Stimulated activated CD8-positive, alpha-beta memory T cell treated with anti-CD3 and anti-CD28 coated beads, Interleukin-15, amount 100 ng/mL, for 4 hours (primary cell): ENCODE measurements at regions not wholly inside any gene's neighbourhood (a gene's known extent, or its start where the extent isn't known, plus 50 kb on each side); places are given as distances from the start of the nearest gene placed in this dataset.
"Not testable (repeated sequence)": the region's sequence is repeated elsewhere in the genome, so short reads cannot be mapped to it uniquely, and the experiment has no call there.

Source experiments
- DNase-seq, 2 donors: peaks; one replicate each; pipeline ENCODE4 v3.0.0-alpha.2; 2020; ENCODE audit warnings: low read depth in 2 of 2

DNA sequence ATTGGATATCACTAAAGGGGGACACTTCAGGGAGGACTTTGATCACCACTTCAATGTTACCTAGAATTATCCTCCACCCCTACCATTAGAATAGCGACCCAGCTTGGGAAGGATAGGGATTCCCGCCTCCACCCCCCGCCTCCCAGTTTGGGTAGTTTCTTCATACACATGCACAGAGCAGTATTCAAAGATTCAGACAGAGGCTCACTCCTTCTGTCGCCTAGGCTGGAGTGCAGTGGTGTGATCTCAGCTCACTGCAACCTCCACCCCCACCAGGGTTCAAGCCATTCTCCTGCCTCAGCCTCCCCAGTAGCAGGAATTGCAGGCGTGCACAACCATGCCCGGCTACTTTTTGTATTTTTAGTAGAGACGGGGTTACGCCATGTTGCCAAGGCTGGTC, 1166.1 kb downstream of the TYW1 start:
- no peak for DNase-seq

DNA sequence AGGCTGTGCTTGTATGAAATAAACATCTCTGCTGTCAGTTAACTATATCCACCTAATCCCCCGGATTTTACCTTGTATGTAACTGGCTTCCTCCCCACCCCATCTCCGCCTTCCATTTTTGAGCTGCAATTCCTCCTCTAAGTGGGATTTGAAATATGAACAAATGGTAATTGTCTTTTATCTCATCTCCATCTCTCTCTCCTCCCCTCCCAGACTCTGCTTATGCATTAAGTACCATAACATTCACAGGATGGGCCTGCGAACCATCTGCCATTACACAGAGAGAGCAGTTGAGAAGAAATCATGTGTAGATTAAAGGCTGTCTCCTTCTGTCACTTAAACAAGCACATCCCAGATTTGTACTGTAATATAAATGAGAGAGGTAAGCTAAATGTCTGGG, 1169.9 kb downstream of the TYW1 start:
- no peak for DNase-seq

DNA sequence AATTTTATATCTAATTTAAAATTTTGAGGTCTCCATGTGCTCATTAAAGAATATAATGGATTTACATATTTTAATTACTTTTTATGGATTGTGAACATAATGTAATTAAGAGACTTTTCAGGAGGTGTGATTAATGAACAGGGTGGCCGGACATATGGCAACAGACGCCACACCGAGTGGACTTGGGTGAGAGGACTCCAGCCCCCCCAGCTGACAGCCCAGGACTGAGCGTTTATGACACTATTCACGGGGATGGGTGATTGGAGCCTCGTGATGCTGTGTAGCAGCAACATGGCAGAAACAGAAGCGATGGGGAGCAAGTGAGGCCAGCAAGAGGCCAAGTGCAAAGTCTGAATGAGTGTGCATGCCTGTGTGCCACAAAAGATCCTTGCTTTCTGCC, 1176.9 kb downstream of the TYW1 start:
- no peak for DNase-seq

DNA sequence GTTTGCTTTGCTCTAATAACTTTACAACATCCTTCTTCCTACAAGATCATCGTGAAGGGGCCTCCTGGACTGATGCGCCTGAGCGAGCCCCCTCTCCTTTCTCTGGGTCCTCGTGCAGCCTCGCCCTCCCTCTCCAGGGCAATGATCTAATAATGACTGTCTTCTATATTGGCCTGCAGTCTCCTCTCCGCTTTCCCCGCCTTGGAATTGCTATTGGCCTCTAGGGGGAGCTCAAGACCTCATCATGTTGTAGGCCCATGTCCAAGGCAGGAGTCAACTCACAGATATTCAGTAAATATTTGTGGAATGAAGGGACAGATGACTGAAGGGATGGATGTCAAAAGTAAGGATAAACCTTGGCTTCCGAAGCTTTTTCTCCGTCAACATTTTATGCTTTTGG, 1180.3 kb downstream of the TYW1 start:
- DNase-seq, result no peak

- DNase-seq, result no peak
Observed at GRCh38 chr7:68180761-68181160, 1184.1 kb downstream of the TYW1 start.

DNA sequence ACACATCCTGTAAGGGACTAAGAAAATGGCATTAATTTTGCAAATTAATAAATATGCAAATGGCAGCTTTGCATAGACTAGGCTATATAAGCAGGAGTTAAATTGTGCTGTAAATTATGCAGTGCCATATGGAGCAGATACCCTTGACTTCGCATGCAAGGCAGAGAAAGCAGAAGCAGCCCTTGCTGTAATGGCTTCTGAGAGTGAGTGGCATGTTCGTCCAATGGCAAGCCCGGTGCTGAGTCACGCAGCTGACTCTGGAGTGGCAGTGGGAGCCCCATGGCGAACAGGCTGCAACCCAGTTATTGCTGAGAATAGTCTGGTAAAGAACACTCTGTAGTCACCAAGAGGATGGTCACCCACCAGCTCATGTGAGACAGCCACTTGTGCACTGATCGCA, 1186.5 kb downstream of the TYW1 start:
- DNase-seq, result no peak

GRCh38 chr7:68185631-68186456, 1189.2 kb downstream of the TYW1 start:
- no peak for DNase-seq

- DNase-seq, result no peak
Observed at GRCh38 chr7:68187532-68187931, 1190.9 kb downstream of the TYW1 start.

- no peak for DNase-seq
Observed at GRCh38 chr7:68192941-68193340, 1196.3 kb downstream of the TYW1 start.

- not testable (repeated sequence) for DNase-seq
Observed at GRCh38 chr7:68195642-68196041, 1199.0 kb downstream of the TYW1 start.

DNA sequence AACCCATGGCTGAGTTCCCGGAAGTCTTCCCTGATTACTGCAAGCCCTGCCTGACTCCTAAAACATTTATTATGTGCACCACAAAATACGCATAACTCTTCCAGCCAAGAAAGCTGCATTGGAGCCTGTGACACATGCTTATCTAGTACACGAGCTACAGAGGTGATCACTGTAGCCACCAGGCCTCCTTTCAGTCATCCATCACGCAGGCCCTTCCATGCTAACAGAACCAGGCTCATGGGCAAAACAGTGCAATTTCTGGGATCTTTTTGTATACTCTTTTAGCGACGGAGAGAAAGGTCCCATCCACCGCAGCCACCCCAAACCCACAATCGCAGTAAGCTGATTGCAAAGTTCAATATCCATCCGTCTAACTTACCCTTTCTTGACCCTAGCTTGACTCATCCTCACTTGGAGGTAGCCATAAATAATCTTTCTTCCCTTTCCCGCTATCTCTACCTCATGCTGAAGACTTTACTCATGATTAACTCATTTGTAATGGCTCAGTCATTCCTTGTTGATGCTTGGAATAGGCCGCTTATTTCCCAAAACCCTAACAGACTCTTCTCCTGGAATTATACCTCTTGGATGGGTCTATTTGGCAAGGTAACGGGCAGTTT, 1203.5 kb downstream of the TYW1 start:
- no peak for DNase-seq

DNA sequence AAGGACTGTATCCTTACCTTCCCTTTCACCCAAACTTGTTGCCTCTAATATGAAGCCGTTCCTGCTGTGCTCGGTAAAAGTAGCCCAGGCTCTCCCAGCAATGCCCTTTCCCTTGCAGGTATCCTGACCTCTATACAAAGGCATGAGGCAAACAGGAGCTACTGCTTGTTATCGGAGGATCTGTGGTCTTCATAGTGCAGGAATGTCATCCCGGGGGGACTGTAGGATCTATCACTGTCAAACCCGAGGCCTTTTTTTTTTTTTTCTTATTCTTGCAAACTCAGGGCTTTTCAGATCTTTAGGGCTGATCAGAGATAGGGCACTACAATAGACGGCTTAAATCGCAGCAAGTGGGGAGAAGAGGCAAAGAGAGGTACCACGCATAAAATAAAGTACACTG, 1206.6 kb downstream of the TYW1 start:
- DNase-seq, result no peak

GRCh38 chr7:68205826-68206225, 1209.2 kb downstream of the TYW1 start:
- no peak for DNase-seq

- DNase-seq, result no peak
Observed at GRCh38 chr7:68206946-68207485, 1210.4 kb downstream of the TYW1 start.

DNA sequence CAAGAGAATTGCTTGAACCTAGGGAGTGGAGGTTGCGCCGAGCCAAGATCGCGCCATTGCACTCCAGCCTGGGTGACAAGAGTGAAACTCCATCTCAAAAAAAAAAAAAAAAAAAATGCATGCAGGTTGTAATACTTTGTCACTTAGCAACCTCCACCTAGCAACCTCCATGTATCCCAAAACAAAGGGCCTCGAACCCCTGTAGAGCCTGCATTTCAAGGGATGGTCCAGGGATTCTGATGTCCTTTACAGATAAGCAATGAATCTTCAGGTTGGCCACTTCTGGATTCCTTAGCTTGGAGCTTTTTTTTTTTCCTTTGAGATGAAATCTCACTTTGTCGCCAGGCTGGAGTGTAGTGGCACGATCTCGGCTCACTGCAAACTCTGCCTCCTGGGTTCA, 1211.0 kb downstream of the TYW1 start:
- DNase-seq, result no peak

- no peak for DNase-seq
Observed at GRCh38 chr7:68209486-68209885, 1212.9 kb downstream of the TYW1 start.

- DNase-seq, result no peak
Observed at GRCh38 chr7:68213838-68214237, 1217.2 kb downstream of the TYW1 start.

DNA sequence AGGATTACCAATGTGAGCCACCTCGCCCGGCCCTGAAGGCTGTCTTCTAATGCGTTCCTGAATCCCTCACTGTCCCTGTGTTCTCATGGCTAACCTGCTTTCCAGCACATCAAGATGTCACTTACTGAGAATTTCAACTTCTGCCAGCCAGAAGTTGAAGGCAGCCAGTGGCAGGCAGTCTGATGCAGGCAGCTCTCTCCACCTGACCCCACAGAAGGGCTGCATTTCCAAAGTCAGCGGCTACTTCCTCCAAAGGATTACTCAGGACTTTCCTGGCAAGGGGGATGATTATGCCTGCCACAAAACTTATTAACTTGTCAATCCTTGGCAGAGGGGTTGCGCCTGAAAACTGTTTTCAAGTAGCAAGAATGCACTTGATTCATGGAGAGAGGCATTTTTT, 1219.4 kb downstream of the TYW1 start:
- DNase-seq, result no peak

- no peak for DNase-seq
Observed at GRCh38 chr7:68217426-68217825, 1220.8 kb downstream of the TYW1 start.

GRCh38 chr7:68218461-68218860, 1221.8 kb downstream of the TYW1 start:
- DNase-seq, result no peak

DNA sequence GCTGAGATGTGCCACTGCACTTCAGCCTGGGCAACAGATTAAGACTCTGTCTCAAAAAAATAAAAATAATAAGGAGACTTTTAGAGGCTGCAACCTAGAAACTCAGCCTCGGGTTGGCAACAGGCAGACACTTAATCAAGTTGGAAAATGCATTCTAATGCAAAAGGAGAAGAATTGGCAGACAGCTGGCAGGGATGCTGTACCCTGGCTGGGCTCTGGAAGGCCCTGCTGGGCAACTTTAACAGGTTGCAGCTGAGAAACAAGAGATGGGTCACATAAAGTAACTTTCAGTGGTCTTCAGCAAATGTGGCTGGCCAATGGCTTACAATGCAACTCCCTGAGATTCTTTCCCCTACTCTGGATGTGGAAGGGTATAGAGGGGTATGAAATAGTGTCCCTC, 1225.7 kb downstream of the TYW1 start:
- no peak for DNase-seq

DNA sequence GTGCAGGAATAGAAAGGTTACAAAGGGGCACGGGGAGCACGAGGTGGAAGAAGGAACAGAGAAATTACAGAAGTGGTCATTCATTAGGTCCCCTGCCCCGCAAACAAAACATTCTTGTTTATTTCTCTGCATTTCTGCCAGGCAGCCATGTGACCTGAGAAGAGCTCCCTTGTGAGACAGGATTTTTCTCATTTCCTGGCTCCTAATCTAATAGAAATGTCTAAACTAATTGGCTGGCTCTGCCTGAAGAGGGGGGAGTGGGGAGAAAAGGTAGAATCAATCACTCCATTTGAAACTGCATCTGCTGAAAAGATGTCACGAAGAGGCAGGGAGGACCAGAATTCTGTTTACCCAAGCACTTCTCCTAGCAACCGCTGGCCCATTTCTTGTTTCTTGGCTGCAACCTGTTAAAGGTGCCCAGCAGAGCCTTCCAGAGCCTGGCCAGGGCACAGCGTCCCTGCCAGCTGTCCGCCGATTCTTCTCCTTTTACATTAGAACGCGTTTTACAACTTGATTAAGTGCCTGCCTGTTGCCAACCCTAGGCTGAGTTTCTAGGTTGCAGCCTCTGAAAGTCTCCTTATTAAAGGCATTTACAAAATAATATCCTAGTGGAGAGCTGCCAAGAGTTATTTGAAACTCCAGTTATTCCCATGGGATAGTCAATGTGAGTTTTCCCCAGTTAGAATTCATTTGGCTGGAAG, 1227.6 kb downstream of the TYW1 start:
- no peak for DNase-seq

GRCh38 chr7:68231011-68231410, 1234.4 kb downstream of the TYW1 start:
- not testable (repeated sequence) for DNase-seq
